ENCODE measurements at regions not wholly inside any gene's neighbourhood (a gene's known extent, or its start where the extent isn't known, plus 50 kb on each side); places are given as distances from the start of the nearest gene placed in this dataset.
"Not testable (repeated sequence)": the region's sequence is repeated elsewhere in the genome, so short reads cannot be mapped to it uniquely, and the experiment has no call there.

GRCh38 chr15:62907275-62907674 lies 135.3 kb upstream of the TPM1 start:
- H3K36me3 ChIP-seq (replicated peaks; ENCODE audit: low read depth, low read length) = no peaks in the 10 kb centered on the region
- no peak for TF ChIP-seq CTCF (IDR thresholded peaks at IDR 0.05; ENCODE audit: low read depth, low read length)
- H4K20me1 ChIP-seq (ENCODE audit: insufficient read depth, low read length) = no peaks in the 10 kb centered on the region
- no peak overlapping the region for H3K4me2 ChIP-seq (ENCODE audit: low read length)
- no peaks in the 10 kb centered on the region for H3K9me3 ChIP-seq (ENCODE audit: insufficient read depth, low read length)
- no peaks in the 10 kb centered on the region for H3K27me3 ChIP-seq (ENCODE audit: low read depth, low read length)
- no peak overlapping the region for H3K4me3 ChIP-seq (ENCODE audit: low read length)
- no peak overlapping the region for H3K9ac ChIP-seq (ENCODE audit: low read length)
- H3K27ac ChIP-seq (ENCODE audit: low read length) = no peak overlapping the region
- no peaks in the 10 kb centered on the region for H3K79me2 ChIP-seq (ENCODE audit: low read length)
- H3K4me1 ChIP-seq (ENCODE audit: low read length) = no peaks in the 10 kb centered on the region
- no peak overlapping the region for H2AFZ ChIP-seq (ENCODE audit: low read depth, low read length)

GRCh38 chr15:62908341-62908740 lies 134.2 kb upstream of the TPM1 start:
- H3K27me3 ChIP-seq (ENCODE audit: low read depth, low read length); H3K9me3 ChIP-seq (ENCODE audit: insufficient read depth, low read length); H3K4me1 ChIP-seq (ENCODE audit: low read length); H3K79me2 ChIP-seq (ENCODE audit: low read length); H4K20me1 ChIP-seq (ENCODE audit: insufficient read depth, low read length); H3K4me2 ChIP-seq (ENCODE audit: low read length); H3K36me3 ChIP-seq (replicated peaks; ENCODE audit: low read depth, low read length); H2AFZ ChIP-seq (ENCODE audit: low read depth, low read length); H3K4me3 ChIP-seq (ENCODE audit: low read length); H3K27ac ChIP-seq (ENCODE audit: low read length); H3K9ac ChIP-seq (ENCODE audit: low read length): not testable (repeated sequence)

GRCh38 chr15:62909257-62909656 lies 133.3 kb upstream of the TPM1 start:
- no peaks in the 10 kb centered on the region for H3K4me1 ChIP-seq (ENCODE audit: low read length)
- no peak overlapping the region for H3K27ac ChIP-seq (ENCODE audit: low read length)
- no peak overlapping the region for H3K4me3 ChIP-seq (ENCODE audit: low read length)
- no peak overlapping the region for H3K9ac ChIP-seq (ENCODE audit: low read length)
- no peak for TF ChIP-seq CTCF (IDR thresholded peaks at IDR 0.05; ENCODE audit: low read depth, low read length)
- no peak for TF ChIP-seq EZH2phosphoT487 (IDR thresholded peaks at IDR 0.05; ENCODE audit: low read depth)
- no peaks in the 10 kb centered on the region for H3K27me3 ChIP-seq (ENCODE audit: low read depth, low read length)
- H3K9me3 ChIP-seq (ENCODE audit: insufficient read depth, low read length) = no peaks in the 10 kb centered on the region
- H3K36me3 ChIP-seq (replicated peaks; ENCODE audit: low read depth, low read length) = no peaks in the 10 kb centered on the region
- no peak overlapping the region for H2AFZ ChIP-seq (ENCODE audit: low read depth, low read length)
- no peaks in the 10 kb centered on the region for H3K79me2 ChIP-seq (ENCODE audit: low read length)
- H4K20me1 ChIP-seq (ENCODE audit: insufficient read depth, low read length) = no peaks in the 10 kb centered on the region
- H3K4me2 ChIP-seq (ENCODE audit: low read length) = no peak overlapping the region

GRCh38 chr15:62912282-62912681 lies 130.3 kb upstream of the TPM1 start:
- Histone ChIP-seq H3K9me3 (ENCODE audit: insufficient read depth, low read length) (no peaks in the 10 kb centered on the region), H4K20me1 (ENCODE audit: insufficient read depth, low read length) (no peaks in the 10 kb centered on the region), H3K4me2 (ENCODE audit: low read length) (no peak overlapping the region), H3K79me2 (ENCODE audit: low read length) (no peaks in the 10 kb centered on the region), H3K27me3 (ENCODE audit: low read depth, low read length) (no peaks in the 10 kb centered on the region), H3K4me3 (ENCODE audit: low read length) (no peak overlapping the region), H3K9ac (ENCODE audit: low read length) (no peak overlapping the region), H2AFZ (ENCODE audit: low read depth, low read length) (no peak overlapping the region), H3K4me1 (ENCODE audit: low read length) (no peaks in the 10 kb centered on the region), H3K36me3 (replicated peaks; ENCODE audit: low read depth, low read length) (no peaks in the 10 kb centered on the region), H3K27ac (ENCODE audit: low read length) (no peak overlapping the region)
- no peak for TF ChIP-seq CTCF (IDR thresholded peaks at IDR 0.05; ENCODE audit: low read depth, low read length)

- no peaks in the 10 kb centered on the region for H3K9me3 ChIP-seq (ENCODE audit: insufficient read depth, low read length)
- no peaks in the 10 kb centered on the region for H3K36me3 ChIP-seq (replicated peaks; ENCODE audit: low read depth, low read length)
- H3K4me1 ChIP-seq (ENCODE audit: low read length) = no peaks in the 10 kb centered on the region
- H3K4me2 ChIP-seq (ENCODE audit: low read length) = no peak overlapping the region
- H3K27me3 ChIP-seq (ENCODE audit: low read depth, low read length) = no peaks in the 10 kb centered on the region; the same call in 1 of the 2 replicates
- H2AFZ ChIP-seq (ENCODE audit: low read depth, low read length) = no peak overlapping the region
- no peak overlapping the region for H3K9ac ChIP-seq (ENCODE audit: low read length)
- TF ChIP-seq CTCF (IDR thresholded peaks at IDR 0.05; ENCODE audit: low read depth, low read length) (no peak), EZH2phosphoT487 (IDR thresholded peaks at IDR 0.05; ENCODE audit: low read depth) (no peak)
- H3K4me3 ChIP-seq (ENCODE audit: low read length) = no peak overlapping the region
- H3K79me2 ChIP-seq (ENCODE audit: low read length) = no peaks in the 10 kb centered on the region
- no peak overlapping the region for H3K27ac ChIP-seq (ENCODE audit: low read length)
- H4K20me1 ChIP-seq (ENCODE audit: insufficient read depth, low read length) = no peaks in the 10 kb centered on the region
These were observed 129.7 kb upstream of the TPM1 start for GRCh38 chr15:62912808-62913207.

Measured in OCI-LY3 (cell line).